ENCODE measurements at regions not wholly inside any gene's neighbourhood (a gene's known extent, or its start where the extent isn't known, plus 50 kb on each side); places are given as distances from the start of the nearest gene placed in this dataset.

DNA sequence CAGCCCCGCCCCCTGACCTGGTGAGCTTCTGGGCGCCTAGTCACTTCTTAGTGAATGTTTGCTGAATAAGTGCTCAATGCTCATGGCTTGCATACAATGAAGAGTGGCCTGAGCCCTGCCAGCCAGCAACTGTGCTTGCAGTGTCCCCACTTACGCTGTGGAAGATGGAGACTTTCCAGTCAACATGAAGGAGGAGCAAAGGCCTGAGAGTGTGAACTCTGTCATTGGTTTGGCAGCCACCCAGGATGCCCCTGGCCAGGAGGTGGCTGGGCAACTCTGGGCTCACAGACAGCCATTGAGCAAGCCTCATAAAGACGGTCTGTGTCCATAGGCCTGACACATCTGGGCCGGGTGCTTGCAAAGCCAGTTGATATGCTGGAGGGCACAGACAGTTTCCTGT lies 72.1 kb upstream of the MAMLD1 start:
- TF ChIP-seq POLR2A (IDR thresholded peaks at IDR 0.05; ENCODE audit: low read depth, low read length) (no peak), POLR2AphosphoS5 (IDR thresholded peaks at IDR 0.05; ENCODE audit: low read depth, low read length) (no peak), TAF1 (IDR thresholded peaks at IDR 0.05; ENCODE audit: low read depth, low read length) (no peak), PAX5 (IDR thresholded peaks at IDR 0.05; ENCODE audit: insufficient read depth, low read length, severe bottlenecking) (no peak)
